GM21367 (cell line): ENCODE measurements at regions not wholly inside any gene's neighbourhood (a gene's known extent, or its start where the extent isn't known, plus 50 kb on each side); places are given as distances from the start of the nearest gene placed in this dataset.
"Not testable (repeated sequence)": the region's sequence is repeated elsewhere in the genome, so short reads cannot be mapped to it uniquely, and the experiment has no call there.

Experiments
- ATAC-seq: cut with Tn5 transposase; IDR thresholded peaks from one replicate; pipeline ENCODE4 v1.9.1; 2021; ENCODE audit not compliant: unreplicated experiment

GRCh38 chr2:19207452-19207851 lies 151.0 kb downstream of the OSR1 start:
- ATAC-seq, result no peak

GRCh38 chr2:19205983-19206533 lies 152.4 kb downstream of the OSR1 start:
- ATAC-seq, result no peak

- ATAC-seq, result no peak
Measured at GRCh38 chr2:19203866-19204265, 154.6 kb downstream of the OSR1 start.

- ATAC-seq, result no peak
Measured at GRCh38 chr2:19201911-19202462, 156.4 kb downstream of the OSR1 start.

GRCh38 chr2:19198381-19198780 lies 160.0 kb downstream of the OSR1 start:
- ATAC-seq, result no peak

GRCh38 chr2:19195661-19196060 lies 162.8 kb downstream of the OSR1 start:
- no peak for ATAC-seq

GRCh38 chr2:19189391-19189790 lies 169.0 kb downstream of the OSR1 start:
- ATAC-seq, result no peak

GRCh38 chr2:19187323-19188020 lies 171.0 kb downstream of the OSR1 start:
- no peak for ATAC-seq

- ATAC-seq, result no peak
Measured at GRCh38 chr2:19185086-19185485, 173.3 kb downstream of the OSR1 start.

- ATAC-seq, result no peak
Measured at GRCh38 chr2:19178175-19178574, 180.2 kb downstream of the OSR1 start.

GRCh38 chr2:19176977-19177376 lies 181.4 kb downstream of the OSR1 start:
- ATAC-seq, result no peak

GRCh38 chr2:19176172-19176852 lies 182.1 kb downstream of the OSR1 start:
- no peak for ATAC-seq

- ATAC-seq, result no peak
Measured at GRCh38 chr2:19174176-19174575, 184.2 kb downstream of the OSR1 start.

- ATAC-seq, result no peak
Measured at GRCh38 chr2:19171409-19171808, 187.0 kb downstream of the OSR1 start.

- ATAC-seq, result no peak
Measured at GRCh38 chr2:19169134-19169768, 189.2 kb downstream of the OSR1 start.

GRCh38 chr2:19164099-19164498 lies 194.3 kb downstream of the OSR1 start:
- not testable (repeated sequence) for ATAC-seq

- no peak for ATAC-seq
Measured at GRCh38 chr2:19158896-19159295, 199.5 kb downstream of the OSR1 start.

GRCh38 chr2:19158211-19158610 lies 200.2 kb downstream of the OSR1 start:
- no peak for ATAC-seq

- ATAC-seq, result no peak
Measured at GRCh38 chr2:19156646-19157045, 201.8 kb downstream of the OSR1 start.

GRCh38 chr2:19150726-19151125 lies 207.7 kb downstream of the OSR1 start:
- ATAC-seq, result no peak

- no peak for ATAC-seq
Measured at GRCh38 chr2:19146867-19147266, 211.6 kb downstream of the OSR1 start.
